ENCODE measurements at regions not wholly inside any gene's neighbourhood (a gene's known extent, or its start where the extent isn't known, plus 50 kb on each side); places are given as distances from the start of the nearest gene placed in this dataset.

DNA sequence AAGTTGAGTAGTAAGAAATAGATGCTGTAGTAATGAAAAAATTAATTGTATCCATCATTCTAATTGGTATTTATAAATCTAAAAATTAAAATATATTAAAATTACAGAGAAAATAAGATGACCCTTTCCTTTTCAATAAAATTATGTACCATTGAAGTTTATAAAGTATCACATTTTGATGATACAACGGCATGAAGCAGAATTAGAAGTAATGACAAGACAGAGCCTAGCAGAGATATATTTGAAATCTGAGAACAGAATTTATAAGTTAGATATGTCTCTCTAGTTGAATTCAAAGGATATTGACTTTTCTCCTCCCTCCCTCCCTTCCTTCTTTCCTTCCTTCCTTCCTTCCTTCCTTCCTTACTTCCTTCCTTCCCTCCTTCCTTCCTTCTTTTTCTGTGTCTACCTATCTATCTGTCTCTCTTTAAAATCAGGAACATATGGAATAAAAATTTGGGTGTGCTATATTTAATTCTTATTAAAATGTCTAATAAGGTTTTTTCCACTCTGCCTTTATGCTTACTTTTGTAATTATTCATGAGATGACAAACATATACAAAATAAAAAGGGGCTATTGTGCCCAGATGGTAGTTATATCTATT lies 258.5 kb upstream of the CD180 start:
- no peak for TF ChIP-seq EZH2 (IDR thresholded peaks at IDR 0.05; ENCODE audit: low read depth)
- TF ChIP-seq, protein P1, sequence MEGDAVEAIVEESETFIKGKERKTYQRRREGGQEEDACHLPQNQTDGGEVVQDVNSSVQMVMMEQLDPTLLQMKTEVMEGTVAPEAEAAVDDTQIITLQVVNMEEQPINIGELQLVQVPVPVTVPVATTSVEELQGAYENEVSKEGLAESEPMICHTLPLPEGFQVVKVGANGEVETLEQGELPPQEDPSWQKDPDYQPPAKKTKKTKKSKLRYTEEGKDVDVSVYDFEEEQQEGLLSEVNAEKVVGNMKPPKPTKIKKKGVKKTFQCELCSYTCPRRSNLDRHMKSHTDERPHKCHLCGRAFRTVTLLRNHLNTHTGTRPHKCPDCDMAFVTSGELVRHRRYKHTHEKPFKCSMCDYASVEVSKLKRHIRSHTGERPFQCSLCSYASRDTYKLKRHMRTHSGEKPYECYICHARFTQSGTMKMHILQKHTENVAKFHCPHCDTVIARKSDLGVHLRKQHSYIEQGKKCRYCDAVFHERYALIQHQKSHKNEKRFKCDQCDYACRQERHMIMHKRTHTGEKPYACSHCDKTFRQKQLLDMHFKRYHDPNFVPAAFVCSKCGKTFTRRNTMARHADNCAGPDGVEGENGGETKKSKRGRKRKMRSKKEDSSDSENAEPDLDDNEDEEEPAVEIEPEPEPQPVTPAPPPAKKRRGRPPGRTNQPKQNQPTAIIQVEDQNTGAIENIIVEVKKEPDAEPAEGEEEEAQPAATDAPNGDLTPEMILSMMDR (conservative IDR thresholded peaks at IDR 0.05): no peak
